Upper lobe of right lung (tissue), 1 donor: ENCODE measurements at regions not wholly inside any gene's neighbourhood (a gene's known extent, or its start where the extent isn't known, plus 50 kb on each side); places are given as distances from the start of the nearest gene placed in this dataset.

Experiments
- ATAC-seq: fragments of 200-7000 bp; cut with Tn5 transposase; one replicate; pipeline ENCODE4 v1.9.1; 2020; ENCODE audit warnings: mild to moderate bottlenecking, moderate library complexity
- DNase-seq: peaks from one replicate; pipeline ENCODE4 v3.0.0-alpha.2; 2020
- H3K27ac ChIP-seq: fragments of 200-600 bp; one replicate; pipeline ENCODE4 v1.8.0; 2022
- H3K27me3 ChIP-seq: fragments of 200-600 bp; one replicate; pipeline ENCODE4 v1.8.0; 2022; ENCODE audit warnings: mild to moderate bottlenecking
- H3K36me3 ChIP-seq: fragments of 200-600 bp; one replicate; pipeline ENCODE4 v1.8.0; 2022
- H3K4me1 ChIP-seq: fragments of 200-600 bp; one replicate; pipeline ENCODE4 v1.8.0; 2022
- H3K4me3 ChIP-seq: fragments of 200-600 bp; one replicate; pipeline ENCODE4 v1.8.0; 2022; ENCODE audit warnings: mild to moderate bottlenecking
- H3K9me3 ChIP-seq: fragments of 200-600 bp; one replicate; pipeline ENCODE4 v1.8.0; 2022
- intact Hi-C: fragments of 100-400 bp; cut with DNase I; formaldehyde crosslinking; loops from one replicate; pipeline ENCODE4 v1.11.0; 2022
- TF ChIP-seq, protein P1 (sequence below): fragments of 200-600 bp; IDR thresholded peaks from one replicate; pipeline ENCODE4 v1.8.0; 2022; ENCODE audit warnings: antibody characterized with exemption
- donor health status: DM: no; HTN: yes; CAD: no; lungs with severe emphysema.

DNA sequence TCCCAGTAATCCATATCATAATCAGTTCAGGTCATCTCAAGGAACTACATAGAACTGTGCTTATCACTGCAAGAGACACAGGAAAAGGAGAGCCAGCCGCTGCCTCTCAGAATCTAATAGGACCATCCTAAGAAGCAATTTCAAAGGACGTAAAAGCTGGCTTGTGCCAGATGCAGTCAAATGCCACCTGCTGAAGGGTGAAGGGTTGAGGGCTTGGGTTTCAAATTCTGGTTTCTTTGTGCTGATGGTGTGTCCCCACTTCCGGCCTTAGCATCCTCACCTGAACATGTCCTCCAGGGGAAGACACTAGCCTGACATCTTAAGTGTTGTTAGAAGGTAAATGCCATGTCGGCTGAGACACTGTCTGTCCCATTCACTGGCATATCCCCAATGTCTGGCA is 477.1 kb upstream of the TSHZ3 start:
- Histone ChIP-seq H3K9me3 (no peaks in the 10 kb centered on the region), H3K27ac (no peak overlapping the region), H3K27me3 (no peaks in the 10 kb centered on the region), H3K4me1 (no peaks in the 10 kb centered on the region), H3K4me3 (no peak overlapping the region), H3K36me3 (no peaks in the 10 kb centered on the region)
- intact Hi-C loops: no loop called here
- TF ChIP-seq, protein P1, sequence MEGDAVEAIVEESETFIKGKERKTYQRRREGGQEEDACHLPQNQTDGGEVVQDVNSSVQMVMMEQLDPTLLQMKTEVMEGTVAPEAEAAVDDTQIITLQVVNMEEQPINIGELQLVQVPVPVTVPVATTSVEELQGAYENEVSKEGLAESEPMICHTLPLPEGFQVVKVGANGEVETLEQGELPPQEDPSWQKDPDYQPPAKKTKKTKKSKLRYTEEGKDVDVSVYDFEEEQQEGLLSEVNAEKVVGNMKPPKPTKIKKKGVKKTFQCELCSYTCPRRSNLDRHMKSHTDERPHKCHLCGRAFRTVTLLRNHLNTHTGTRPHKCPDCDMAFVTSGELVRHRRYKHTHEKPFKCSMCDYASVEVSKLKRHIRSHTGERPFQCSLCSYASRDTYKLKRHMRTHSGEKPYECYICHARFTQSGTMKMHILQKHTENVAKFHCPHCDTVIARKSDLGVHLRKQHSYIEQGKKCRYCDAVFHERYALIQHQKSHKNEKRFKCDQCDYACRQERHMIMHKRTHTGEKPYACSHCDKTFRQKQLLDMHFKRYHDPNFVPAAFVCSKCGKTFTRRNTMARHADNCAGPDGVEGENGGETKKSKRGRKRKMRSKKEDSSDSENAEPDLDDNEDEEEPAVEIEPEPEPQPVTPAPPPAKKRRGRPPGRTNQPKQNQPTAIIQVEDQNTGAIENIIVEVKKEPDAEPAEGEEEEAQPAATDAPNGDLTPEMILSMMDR: no peak
- ATAC-seq: no peak
- no peak for DNase-seq

DNA sequence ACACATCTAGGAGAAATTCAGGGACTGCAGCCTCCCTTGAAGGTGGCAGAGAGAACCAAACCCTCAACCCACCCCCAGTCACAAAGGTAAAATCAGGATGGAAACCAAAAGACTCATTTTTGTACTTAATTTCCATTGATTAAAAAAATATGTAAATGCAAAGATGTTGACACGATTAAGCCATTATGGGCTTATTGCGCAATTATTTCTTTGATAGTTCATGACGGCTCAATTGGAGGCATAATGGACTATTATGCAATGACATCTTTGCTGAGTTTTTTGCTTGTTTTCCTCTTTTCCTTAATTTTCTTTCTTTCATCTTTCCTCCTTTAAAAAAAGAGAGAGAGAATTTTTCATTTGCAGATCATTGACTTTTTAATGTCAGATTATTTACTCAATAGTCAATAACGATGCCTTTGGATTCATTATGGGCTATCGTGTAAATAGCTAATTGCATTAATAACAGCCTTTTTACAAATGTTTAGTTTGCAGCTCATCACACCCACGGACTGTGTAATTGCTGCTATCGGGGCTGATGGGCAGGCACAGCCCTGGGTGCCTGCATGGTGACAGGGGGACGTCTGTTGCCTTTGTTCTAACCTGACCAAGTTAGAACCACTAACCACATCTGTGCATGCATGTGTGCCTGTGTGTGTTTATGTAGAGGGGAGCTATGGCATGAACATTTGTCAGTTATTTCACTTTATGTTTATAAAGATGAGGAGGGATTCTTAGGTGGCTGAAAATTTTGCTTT is 482.4 kb upstream of the TSHZ3 start:
- no peak overlapping the region for H3K4me3 ChIP-seq
- H3K27ac ChIP-seq: no peak overlapping the region
- no peaks in the 10 kb centered on the region for H3K36me3 ChIP-seq
- TF ChIP-seq, protein P1: no peak
- ATAC-seq: no peak
- no peaks in the 10 kb centered on the region for H3K27me3 ChIP-seq
- intact Hi-C loops: no loop called here
- H3K9me3 ChIP-seq: no peaks in the 10 kb centered on the region
- H3K4me1 ChIP-seq: no peaks in the 10 kb centered on the region
- no peak for DNase-seq

DNA sequence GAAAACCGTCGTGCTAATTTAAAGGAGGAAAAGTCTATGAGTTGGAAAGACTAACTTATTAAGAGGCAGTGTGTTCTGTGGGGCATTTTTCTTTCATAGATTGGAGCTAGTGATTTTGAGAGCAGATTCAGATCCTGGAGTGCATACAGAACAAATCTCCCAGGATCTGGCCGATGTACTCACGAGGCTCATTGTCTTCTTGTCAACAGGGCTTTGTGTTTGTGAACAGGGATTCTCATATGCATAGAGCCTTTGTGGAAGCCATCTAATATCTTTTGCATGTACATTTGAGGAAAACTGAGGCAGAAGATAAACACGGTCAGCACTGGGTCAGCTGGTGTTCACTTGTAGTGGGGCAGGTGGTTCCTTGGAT is 482.9 kb upstream of the TSHZ3 start:
- Histone ChIP-seq H3K27me3 (no peaks in the 10 kb centered on the region), H3K27ac (no peak overlapping the region), H3K9me3 (no peaks in the 10 kb centered on the region), H3K4me3 (no peak overlapping the region), H3K4me1 (no peaks in the 10 kb centered on the region), H3K36me3 (no peaks in the 10 kb centered on the region)
- ATAC-seq (no peak), DNase-seq (no peak)
- intact Hi-C loops: no loop called here
- TF ChIP-seq, protein P1: no peak

DNA sequence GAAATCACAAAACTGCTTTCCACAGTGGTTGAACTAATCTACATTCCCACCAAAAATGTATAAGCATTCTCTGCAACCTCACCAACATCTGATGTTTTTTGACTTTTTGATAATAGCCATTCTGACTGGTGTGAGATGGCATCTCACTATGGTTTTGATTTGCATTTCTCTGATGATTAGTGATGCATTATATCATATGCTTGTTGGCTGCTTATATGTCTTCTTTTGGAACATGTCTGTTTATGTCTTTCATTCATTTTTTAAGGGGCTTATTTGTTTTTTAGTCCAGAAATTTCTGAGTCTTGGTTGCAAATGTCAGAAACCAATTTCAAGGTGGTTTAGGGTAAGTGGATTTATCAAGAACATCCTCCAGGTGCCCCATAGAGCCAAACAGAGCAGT is 484.8 kb upstream of the TSHZ3 start:
- H3K36me3 ChIP-seq: no peaks in the 10 kb centered on the region
- DNase-seq: no peak
- intact Hi-C loops: no loop called here
- no peak for ATAC-seq
- H3K27me3 ChIP-seq: no peaks in the 10 kb centered on the region
- H3K4me3 ChIP-seq: no peak overlapping the region
- H3K9me3 ChIP-seq: no peaks in the 10 kb centered on the region
- no peaks in the 10 kb centered on the region for H3K4me1 ChIP-seq
- H3K27ac ChIP-seq: no peak overlapping the region
- TF ChIP-seq, protein P1: no peak

DNA sequence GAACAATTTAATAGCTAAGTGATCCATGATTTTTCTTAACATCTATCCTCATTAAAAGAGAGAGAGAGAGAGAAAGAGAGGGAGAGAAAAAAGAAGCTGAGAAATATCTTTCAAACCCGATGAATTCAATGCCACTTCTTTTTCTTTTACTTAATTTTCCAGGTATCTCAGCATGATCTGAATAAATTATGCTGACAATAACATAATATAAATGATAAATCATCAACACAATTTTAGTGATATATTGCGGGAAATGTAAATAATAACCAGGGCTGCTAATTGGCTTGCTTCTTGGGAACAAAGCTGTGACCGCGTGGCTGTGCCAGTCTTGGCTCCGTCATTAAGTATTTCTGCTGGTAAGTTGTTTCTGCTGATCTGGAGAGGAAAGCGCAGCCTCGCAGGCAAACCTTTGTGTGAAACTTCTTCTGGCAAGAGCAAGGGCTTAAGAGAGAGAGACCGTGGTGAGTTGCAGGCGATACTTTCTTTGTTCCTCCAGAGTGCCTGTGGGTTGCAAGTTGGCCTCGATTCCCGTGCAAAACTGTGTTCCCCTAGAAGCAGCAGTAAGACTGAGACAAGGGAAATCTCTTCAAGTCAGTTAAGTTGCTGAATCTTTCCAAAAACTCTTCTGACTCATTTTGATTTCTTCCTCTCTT is 489.1 kb upstream of the TSHZ3 start:
- intact Hi-C loops: no loop called here
- TF ChIP-seq, protein P1: no peak
- DNase-seq (no peak), ATAC-seq (no peak)
- H3K9me3 ChIP-seq: no peaks in the 10 kb centered on the region
- H3K4me1 ChIP-seq: no peaks in the 10 kb centered on the region
- H3K36me3 ChIP-seq: no peaks in the 10 kb centered on the region
- H3K27ac ChIP-seq: no peak overlapping the region
- no peak overlapping the region for H3K4me3 ChIP-seq
- no peaks in the 10 kb centered on the region for H3K27me3 ChIP-seq
